Activated T-cell treated with anti-CD3 and anti-CD28 coated beads, Interleukin-2, amount 50 U/mL, for 24 hours (primary cell): ENCODE measurements at regions not wholly inside any gene's neighbourhood (a gene's known extent, or its start where the extent isn't known, plus 50 kb on each side); places are given as distances from the start of the nearest gene placed in this dataset.

Source experiments
- DNase-seq: peaks from one replicate; pipeline ENCODE4 v3.0.0-alpha.2; 2020
- H3K27ac Mint-ChIP-seq: 2 replicates; pipeline ENCODE4 v1.8.0; 2020; ENCODE audit warnings: mild to moderate bottlenecking, mixed read lengths
- H3K27me3 Mint-ChIP-seq: 2 replicates; pipeline ENCODE4 v1.8.0; 2020; ENCODE audit warnings: mixed read lengths
- H3K36me3 Mint-ChIP-seq: 2 replicates; pipeline ENCODE4 v1.8.0; 2020; ENCODE audit warnings: low read depth, mixed read lengths
- H3K4me1 Mint-ChIP-seq: 2 replicates; pipeline ENCODE4 v1.8.0; 2020; ENCODE audit warnings: low read depth, mixed read lengths
- H3K4me3 Mint-ChIP-seq: 2 replicates; pipeline ENCODE4 v1.8.0; 2020; ENCODE audit warnings: mild to moderate bottlenecking, moderate library complexity, mixed read lengths
- H3K9me3 Mint-ChIP-seq: 2 replicates; pipeline ENCODE4 v1.8.0; 2020; ENCODE audit warnings: mixed read lengths

DNA sequence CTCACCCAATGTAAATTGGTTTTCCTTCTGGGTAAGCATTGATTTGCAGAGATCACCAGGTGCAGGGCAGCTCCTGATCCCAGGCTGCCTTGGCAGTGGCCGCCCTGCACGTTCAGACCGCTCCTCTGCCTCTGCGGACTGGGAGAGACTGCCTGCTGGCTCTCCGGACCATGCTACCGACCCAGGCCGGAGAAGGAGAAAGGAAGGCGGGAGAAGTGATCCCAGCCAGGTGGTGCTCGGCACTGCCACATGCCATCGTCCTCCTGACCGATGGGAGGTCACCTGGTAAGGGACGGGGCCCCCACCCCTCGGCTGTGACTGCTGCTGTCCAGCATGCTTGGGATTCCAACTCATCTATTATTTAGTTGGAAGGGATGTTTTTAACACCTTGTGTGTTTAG is 108.1 kb upstream of the POU3F3 start:
- DNase-seq = no peak
- Mint-ChIP-seq H3K36me3 (no peaks in the 10 kb centered on the region), H3K4me1 (no peaks in the 10 kb centered on the region), H3K9me3 (no peaks in the 10 kb centered on the region), H3K27ac (no peak overlapping the region), H3K27me3 (no peaks in the 10 kb centered on the region), H3K4me3 (no peak overlapping the region)

DNA sequence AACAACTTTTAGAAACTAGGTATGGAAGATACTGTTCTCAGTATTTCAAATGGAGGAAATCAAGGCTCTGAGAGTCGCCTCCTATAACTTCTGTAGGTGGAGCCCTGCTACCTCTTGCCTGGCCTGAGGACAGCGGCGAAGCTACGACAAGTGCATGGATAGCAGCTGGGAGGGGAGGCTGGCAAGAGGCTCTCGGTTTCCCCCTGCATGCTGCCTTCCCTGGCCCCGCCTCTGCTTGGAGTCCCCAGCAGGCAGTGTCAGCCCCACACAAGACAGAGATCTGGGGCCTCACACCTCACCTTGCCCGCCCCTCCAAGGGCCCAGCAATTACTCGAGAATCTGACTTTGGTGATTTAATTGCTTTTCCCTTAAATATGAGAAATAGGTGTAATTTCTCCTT is 107.6 kb upstream of the POU3F3 start:
- no peaks in the 10 kb centered on the region for H3K9me3 Mint-ChIP-seq
- no peak for DNase-seq
- no peak overlapping the region for H3K27ac Mint-ChIP-seq
- H3K4me1 Mint-ChIP-seq = no peaks in the 10 kb centered on the region
- no peaks in the 10 kb centered on the region for H3K27me3 Mint-ChIP-seq
- H3K4me3 Mint-ChIP-seq = no peak overlapping the region
- no peaks in the 10 kb centered on the region for H3K36me3 Mint-ChIP-seq

DNA sequence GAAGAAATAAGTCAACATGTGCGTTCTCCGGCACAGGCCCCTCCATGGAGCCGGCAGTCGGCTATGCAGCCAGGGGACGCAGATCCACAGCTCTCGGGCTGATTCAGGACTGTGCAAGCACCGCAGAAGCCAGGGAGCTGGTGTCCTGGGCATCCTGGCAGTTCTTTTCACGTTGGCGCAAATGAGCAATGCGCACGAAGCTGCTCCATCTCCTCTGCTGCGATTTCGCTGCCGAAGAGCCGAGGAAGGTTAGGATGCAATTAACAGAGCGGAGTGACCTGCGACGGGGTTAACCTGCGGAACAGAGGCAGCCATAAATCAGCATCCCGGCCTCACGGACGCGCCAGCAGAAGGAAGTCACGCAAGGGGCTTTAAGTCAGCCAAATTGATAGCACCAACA is 107.1 kb upstream of the POU3F3 start:
- no peaks in the 10 kb centered on the region for H3K9me3 Mint-ChIP-seq
- DNase-seq = no peak
- no peak overlapping the region for H3K27ac Mint-ChIP-seq
- no peaks in the 10 kb centered on the region for H3K36me3 Mint-ChIP-seq
- no peaks in the 10 kb centered on the region for H3K4me1 Mint-ChIP-seq
- H3K4me3 Mint-ChIP-seq = no peak overlapping the region
- H3K27me3 Mint-ChIP-seq = peaks cover 3% of the 10 kb centered on the region

DNA sequence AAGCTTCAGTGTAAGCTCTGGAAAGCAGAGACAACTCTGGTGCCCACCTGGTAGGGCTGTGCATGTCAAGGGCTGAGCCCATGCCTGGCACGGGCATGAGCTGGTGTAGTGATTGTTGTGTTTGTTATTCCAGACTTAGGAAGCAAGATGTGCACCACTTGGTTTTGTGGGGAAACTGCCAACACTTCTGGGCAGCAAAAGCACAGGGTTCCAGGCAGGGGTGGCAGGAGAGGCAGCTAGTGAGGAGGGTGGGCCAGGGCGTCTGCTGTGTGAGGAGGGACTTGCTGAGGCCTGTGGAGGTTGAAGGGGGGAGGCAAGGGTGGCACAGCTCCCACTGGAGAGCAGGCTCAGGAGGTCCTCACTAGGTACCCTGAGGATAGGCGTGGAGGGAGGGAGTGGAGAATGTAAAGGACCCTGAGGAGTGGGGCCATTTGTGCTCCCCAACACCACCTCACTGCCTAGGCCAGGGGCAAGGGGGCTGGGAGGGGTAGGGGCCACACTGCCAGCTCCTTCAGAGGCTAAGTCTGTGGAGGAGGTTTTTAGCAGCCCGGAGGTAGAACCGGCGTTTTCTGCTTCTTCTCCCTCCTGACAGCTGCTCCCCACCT is 104.0 kb upstream of the POU3F3 start:
- DNase-seq = no peak
- H3K36me3 Mint-ChIP-seq = no peaks in the 10 kb centered on the region
- no peak overlapping the region for H3K4me3 Mint-ChIP-seq
- H3K27me3 Mint-ChIP-seq = peaks cover 4% of the 10 kb centered on the region
- H3K27ac Mint-ChIP-seq = no peak overlapping the region
- H3K9me3 Mint-ChIP-seq = no peaks in the 10 kb centered on the region
- no peaks in the 10 kb centered on the region for H3K4me1 Mint-ChIP-seq

DNA sequence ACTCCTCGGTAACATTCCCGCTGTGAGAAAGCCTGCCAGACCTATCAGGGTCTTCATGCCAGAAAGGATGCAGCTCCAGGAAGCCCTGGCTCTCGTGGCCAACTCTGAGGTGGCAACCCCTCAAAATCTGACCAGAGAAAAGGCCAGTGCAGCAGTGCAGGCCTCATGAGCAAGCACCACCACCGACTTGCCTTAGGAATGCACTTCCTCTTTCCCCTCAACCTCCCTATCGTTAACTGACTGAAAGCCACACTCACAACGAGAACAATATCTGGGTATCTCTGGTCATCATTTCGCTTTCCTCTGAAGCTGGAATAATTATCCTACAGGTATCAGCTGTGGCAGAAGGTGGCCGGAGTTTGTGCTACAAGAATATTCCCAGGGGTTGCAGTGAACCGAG is 101.4 kb upstream of the POU3F3 start:
- Mint-ChIP-seq H3K9me3 (no peaks in the 10 kb centered on the region), H3K27me3 (peaks cover 4% of the 10 kb centered on the region), H3K27ac (no peak overlapping the region), H3K36me3 (no peaks in the 10 kb centered on the region), H3K4me3 (no peak overlapping the region), H3K4me1 (no peaks in the 10 kb centered on the region)
- no peak for DNase-seq

DNA sequence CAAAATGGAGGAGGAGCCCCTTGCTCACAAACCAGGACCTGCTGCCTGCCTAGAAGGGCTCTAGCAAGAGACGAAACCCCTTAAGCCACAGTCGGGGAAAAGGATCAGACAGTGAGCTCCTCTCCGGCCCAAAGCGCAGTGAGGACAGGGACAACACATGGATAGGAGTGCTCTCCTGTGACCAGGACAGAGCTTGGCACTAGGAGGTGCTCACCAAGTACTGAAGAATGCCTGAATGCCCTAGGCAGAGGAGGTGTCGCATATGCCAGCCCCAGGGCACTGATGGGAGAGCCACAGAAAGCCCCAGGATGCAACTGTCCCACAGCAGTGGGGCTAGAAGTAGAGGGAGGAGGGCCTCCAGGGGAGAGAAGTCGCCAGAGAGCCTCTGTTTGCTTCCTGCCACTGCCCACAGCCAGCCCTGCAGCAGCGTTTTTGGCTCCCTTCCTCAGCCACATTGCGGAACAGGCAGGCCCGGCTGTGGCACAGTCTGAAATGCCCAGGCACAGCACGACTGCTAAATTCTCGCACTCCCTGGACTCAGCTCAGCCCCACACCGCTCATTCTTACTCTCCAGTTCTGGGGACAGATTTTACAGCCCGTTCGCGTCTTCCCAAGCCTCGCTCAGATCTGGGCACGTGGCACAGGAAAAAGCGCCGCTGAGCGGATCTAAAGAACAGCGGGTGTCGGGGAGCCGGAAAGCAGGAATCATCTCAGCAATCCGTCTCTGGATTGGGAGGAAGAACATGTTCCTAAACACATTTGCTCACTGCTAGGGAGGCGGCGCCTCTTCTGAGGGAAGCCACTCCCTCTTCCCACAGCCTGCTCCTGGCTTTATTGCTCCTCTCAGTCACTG is 98.7 kb upstream of the POU3F3 start:
- no peak for DNase-seq
- H3K4me1 Mint-ChIP-seq = no peaks in the 10 kb centered on the region

DNA sequence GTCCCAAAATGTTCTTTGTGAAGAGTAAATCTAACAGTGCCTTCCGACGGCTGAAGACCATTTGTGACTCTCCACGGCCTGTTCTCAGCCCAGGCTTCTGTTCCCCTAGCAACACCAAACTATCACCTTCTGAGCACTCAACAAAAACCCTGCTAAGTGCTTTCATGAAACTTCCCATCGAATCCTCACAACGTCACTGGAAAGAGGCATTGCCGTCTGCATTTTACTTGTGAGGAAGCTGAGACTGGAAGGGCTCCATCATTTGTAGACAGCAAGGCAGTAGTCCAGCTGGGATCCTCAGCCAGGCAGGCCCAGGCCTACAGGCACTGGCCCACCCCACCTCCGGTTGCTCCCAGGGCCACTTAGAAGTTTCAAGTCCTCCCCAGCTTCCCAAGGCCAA is 97.8 kb upstream of the POU3F3 start:
- H3K4me3 Mint-ChIP-seq = no peak overlapping the region
- no peak for DNase-seq
- peaks cover 12% of the 10 kb centered on the region for H3K27me3 Mint-ChIP-seq
- no peaks in the 10 kb centered on the region for H3K4me1 Mint-ChIP-seq
- no peaks in the 10 kb centered on the region for H3K9me3 Mint-ChIP-seq
- no peak overlapping the region for H3K27ac Mint-ChIP-seq
- no peaks in the 10 kb centered on the region for H3K36me3 Mint-ChIP-seq

More for the DNA sequence above, 98.7 kb upstream of the POU3F3 start:
- H3K9me3 Mint-ChIP-seq = no peaks in the 10 kb centered on the region
- peaks cover 9% of the 10 kb centered on the region for H3K27me3 Mint-ChIP-seq
- H3K27ac Mint-ChIP-seq = no peak overlapping the region
- H3K36me3 Mint-ChIP-seq = no peaks in the 10 kb centered on the region
- H3K4me3 Mint-ChIP-seq = no peak overlapping the region

DNA sequence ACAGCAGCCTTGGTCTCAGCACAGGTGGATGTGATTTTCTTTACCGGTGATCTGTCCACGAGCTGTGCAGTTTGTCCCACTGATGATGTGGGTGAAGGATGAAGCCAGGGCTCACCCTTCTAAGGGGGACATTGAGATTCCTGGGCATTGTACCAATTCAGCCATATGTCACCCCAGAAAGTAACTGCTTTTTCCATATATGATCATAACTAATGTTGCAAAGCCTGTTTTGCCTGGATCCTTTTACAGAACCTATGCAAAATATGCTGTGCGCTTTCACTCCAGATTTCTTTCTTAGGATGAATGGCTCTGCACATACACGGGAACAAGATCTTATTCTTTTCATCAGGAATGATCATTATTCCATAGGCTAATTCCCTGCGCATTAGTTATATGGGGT is 96.9 kb upstream of the POU3F3 start:
- no peaks in the 10 kb centered on the region for H3K36me3 Mint-ChIP-seq
- H3K9me3 Mint-ChIP-seq = no peaks in the 10 kb centered on the region
- DNase-seq = no peak
- no peak overlapping the region for H3K4me3 Mint-ChIP-seq
- H3K4me1 Mint-ChIP-seq = no peaks in the 10 kb centered on the region
- H3K27me3 Mint-ChIP-seq = peaks cover 10% of the 10 kb centered on the region
- no peak overlapping the region for H3K27ac Mint-ChIP-seq

DNA sequence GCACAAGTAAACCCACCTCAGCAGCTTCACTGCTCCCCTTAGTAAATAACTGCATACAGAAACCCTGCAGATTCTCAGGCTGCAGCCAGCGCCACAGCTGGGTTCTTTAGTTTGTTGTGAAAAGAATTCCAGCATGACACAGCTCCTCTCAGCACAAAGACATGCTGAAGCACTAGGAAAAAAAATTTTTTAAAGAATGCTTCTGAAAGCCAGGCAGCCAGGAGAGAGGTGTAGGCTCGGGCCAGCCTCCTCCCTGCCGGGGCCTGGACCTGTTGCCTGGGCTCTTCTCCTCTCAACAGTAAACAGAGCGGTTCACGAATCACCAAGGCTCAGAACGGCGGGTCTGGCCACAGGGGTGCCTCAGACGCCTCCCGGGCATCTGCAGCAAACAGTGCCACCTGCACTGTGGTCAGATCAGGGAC is 95.7 kb upstream of the POU3F3 start:
- no peaks in the 10 kb centered on the region for H3K9me3 Mint-ChIP-seq
- no peaks in the 10 kb centered on the region for H3K36me3 Mint-ChIP-seq
- H3K4me1 Mint-ChIP-seq = no peaks in the 10 kb centered on the region
- H3K4me3 Mint-ChIP-seq = no peak overlapping the region
- H3K27ac Mint-ChIP-seq = no peak overlapping the region
- peaks cover 11% of the 10 kb centered on the region for H3K27me3 Mint-ChIP-seq
- no peak for DNase-seq

DNA sequence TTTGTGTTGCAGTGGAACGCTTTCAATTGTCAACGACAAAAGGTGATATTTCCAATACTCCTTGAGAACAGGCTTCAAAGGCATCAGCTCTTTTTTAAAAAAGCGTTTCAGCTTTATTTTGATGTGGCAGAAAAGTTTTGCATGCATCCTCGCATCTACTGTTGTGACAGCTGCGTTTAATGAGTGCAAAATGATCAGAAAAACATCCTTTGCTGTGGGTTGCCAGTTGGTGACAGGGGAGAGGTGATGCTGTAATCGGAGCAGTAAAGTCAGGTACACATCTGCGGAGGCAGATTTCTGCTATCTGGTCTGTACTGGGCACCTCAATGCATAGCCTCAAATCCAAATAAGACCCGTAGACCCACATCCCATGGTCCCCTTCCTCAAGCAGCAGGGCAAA is 91.9 kb upstream of the POU3F3 start:
- no peaks in the 10 kb centered on the region for H3K4me1 Mint-ChIP-seq

DNA sequence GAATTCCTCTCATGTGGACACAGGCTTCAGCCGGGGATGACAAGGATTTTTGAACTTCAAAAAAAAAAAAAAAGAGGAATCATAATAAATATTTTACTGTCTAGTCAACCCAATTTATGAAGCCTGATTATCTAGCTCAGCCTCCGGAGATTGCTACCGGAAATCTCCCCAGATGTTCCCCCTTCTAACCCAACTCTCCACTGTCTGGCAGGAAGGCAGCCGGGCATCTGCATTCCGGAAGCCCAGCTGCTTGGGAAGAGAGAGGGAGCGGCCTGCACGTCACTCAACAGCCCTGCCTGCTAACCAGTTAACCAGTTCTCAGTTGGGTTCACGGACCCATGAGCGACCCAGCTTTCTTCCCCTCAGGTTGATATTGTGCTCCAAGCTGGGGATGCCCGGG is 87.2 kb upstream of the POU3F3 start:
- Mint-ChIP-seq H3K4me3 (no peak overlapping the region), H3K27me3 (peaks cover 7% of the 10 kb centered on the region), H3K4me1 (no peaks in the 10 kb centered on the region), H3K27ac (no peak overlapping the region), H3K36me3 (no peaks in the 10 kb centered on the region), H3K9me3 (no peaks in the 10 kb centered on the region)
- DNase-seq = no peak

More for the DNA sequence above, 91.9 kb upstream of the POU3F3 start:
- Mint-ChIP-seq H3K36me3 (no peaks in the 10 kb centered on the region), H3K27ac (no peak overlapping the region), H3K9me3 (no peaks in the 10 kb centered on the region), H3K27me3 (peaks cover 14% of the 10 kb centered on the region), H3K4me3 (no peak overlapping the region)
- DNase-seq = no peak

DNA sequence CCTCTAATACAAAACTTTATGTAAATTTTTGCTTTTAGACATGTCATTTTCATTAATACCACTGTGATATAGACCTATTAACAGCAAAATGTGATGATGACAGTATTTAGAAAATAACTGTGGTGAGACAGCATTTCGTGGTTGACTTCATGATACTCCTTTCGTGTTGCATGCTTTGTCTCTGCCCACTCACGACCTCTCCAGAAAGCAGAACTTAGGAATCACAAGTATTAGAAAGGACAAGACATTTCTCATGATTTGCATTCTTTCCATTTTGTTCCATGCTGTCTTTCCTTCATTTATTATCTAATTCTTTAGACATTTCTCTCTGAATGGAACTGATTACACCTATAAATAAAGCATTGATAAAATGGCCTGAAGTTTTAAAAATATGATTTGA is 85.2 kb upstream of the POU3F3 start:
- Mint-ChIP-seq H3K27ac (no peak overlapping the region), H3K9me3 (no peaks in the 10 kb centered on the region), H3K4me1 (no peaks in the 10 kb centered on the region), H3K36me3 (no peaks in the 10 kb centered on the region), H3K27me3 (peaks cover 6% of the 10 kb centered on the region), H3K4me3 (no peak overlapping the region)
- DNase-seq = no peak

DNA sequence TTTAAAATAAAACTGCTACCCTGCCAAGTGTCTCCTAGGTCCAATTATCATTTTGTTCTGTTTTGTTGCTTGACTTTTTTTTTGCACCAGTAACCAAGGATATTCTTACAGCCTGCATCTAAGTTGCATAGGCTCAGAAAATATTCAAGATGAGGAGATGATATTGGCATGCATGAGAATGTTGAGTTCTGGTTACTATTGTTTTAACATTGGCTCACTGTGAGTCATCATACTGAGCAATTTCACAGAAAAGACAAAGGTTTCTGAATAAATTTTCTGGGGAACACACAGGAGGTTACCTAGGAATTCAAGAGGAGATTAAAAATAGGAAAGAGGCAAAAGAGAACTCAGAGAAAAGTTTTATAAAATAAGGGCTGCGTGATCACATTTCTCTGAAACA is 84.8 kb upstream of the POU3F3 start:
- no peaks in the 10 kb centered on the region for H3K36me3 Mint-ChIP-seq
- H3K9me3 Mint-ChIP-seq = no peaks in the 10 kb centered on the region
- peaks cover 6% of the 10 kb centered on the region for H3K27me3 Mint-ChIP-seq
- DNase-seq = no peak
- H3K27ac Mint-ChIP-seq = no peak overlapping the region
- no peak overlapping the region for H3K4me3 Mint-ChIP-seq
- H3K4me1 Mint-ChIP-seq = no peaks in the 10 kb centered on the region

DNA sequence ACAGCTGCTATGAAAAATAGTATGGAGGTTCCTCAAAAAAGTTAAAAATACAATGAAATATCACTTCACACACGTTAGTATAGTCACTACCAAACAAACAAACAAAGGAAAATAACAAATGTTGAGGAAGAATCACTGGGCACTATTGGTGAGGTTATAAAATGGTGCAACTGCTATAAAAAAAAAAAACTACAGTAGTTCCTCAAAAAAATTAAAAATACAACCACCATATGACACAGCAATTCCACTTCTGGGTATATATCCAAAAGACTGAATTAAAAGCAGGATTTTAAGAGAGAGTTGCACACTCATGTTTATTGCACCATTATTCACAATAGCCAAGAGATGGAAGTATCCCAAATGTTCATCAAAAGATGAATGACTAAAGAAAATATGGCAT is 80.9 kb upstream of the POU3F3 start:
- no peak for DNase-seq
- Mint-ChIP-seq H3K4me3 (no peak overlapping the region), H3K9me3 (no peaks in the 10 kb centered on the region), H3K36me3 (no peaks in the 10 kb centered on the region), H3K27me3 (peaks cover 3% of the 10 kb centered on the region), H3K27ac (no peak overlapping the region), H3K4me1 (no peaks in the 10 kb centered on the region)

DNA sequence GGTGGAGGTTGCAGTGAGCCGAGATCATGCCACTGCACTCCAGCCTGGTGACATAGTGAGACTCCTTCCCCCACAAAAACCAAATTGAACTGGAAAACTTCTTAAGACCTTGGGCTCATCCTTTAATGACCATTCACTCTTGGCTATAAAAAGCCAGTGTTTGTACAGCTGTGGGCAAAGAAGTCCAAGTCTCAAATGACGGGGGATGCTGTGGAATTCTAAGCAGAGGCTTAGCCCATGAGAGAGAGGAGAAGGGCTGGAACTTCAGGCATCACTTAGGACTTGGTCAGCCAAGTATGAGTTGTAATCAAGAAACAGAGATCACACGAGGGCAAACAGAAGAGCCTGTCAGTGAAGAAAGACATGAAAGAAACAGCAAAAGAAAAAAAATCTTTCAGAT is 79.3 kb upstream of the POU3F3 start:
- no peaks in the 10 kb centered on the region for H3K9me3 Mint-ChIP-seq
- no peak overlapping the region for H3K27ac Mint-ChIP-seq
- H3K36me3 Mint-ChIP-seq = no peaks in the 10 kb centered on the region
- no peak overlapping the region for H3K4me3 Mint-ChIP-seq
- H3K27me3 Mint-ChIP-seq = peaks cover 3% of the 10 kb centered on the region
- no peak for DNase-seq
- no peaks in the 10 kb centered on the region for H3K4me1 Mint-ChIP-seq
